Esophagus squamous epithelium (tissue), 5 donors: ENCODE measurements at regions not wholly inside any gene's neighbourhood (a gene's known extent, or its start where the extent isn't known, plus 50 kb on each side); places are given as distances from the start of the nearest gene placed in this dataset.

Experiments
- DNase-seq: peaks from one replicate; lab custom pipeline; 2025; lab: John Stamatoyannopoulos, UW
- H3K27ac ChIP-seq, 4 donors: fragments of 200-600 bp; sonication (generic); one replicate each; pipeline ENCODE4 v1.5.1; 2016 to 2019; ENCODE audit warnings: mild to moderate bottlenecking in 1 of 4
- H3K27me3 ChIP-seq, 4 donors: fragments of 200-600 bp; sonication (generic); 1 replicate in 3 of 4; 2 replicates in 1 of 4; pipeline versions ENCODE4 v1.5.1 to v1.6.0; 2017 to 2021; ENCODE audit warnings: antibody characterized with exemption in 1 of 4
- H3K36me3 ChIP-seq, 3 donors: fragments of 200-600 bp; sonication (generic); one replicate each; pipeline ENCODE4 v1.5.1; 2016 to 2019
- H3K4me1 ChIP-seq, 3 donors: fragments of 200-600 bp; sonication (generic); one replicate each; pipeline ENCODE4 v1.5.1; 2017 to 2019
- H3K4me3 ChIP-seq, 4 donors: fragments of 200-600 bp; sonication (generic); 1 replicate in 3 of 4; 2 replicates in 1 of 4; pipeline ENCODE4 v1.5.1; 2016 to 2019; ENCODE audit warnings: mild to moderate bottlenecking in 2 of 4, moderate library complexity in 1 of 4
- H3K9me3 ChIP-seq, 3 donors: fragments of 200-600 bp; sonication (generic); one replicate each; pipeline ENCODE4 v1.5.1; 2016 to 2019
- CTCF ChIP-seq, 6 experiments: fragments of 450-650 bp in 4 of 6; fragments of 200-600 bp in 2 of 6; sonication (generic) in 2 of 6; IDR thresholded peaks; one replicate each; pipeline ENCODE4 v1.5.1; 2016 to 2019; ENCODE audit warnings: antibody characterized with exemption in 6 of 6, mild to moderate bottlenecking in 4 of 6, moderate library complexity in 4 of 6
- POLR2A ChIP-seq, 4 donors: fragments of 450-650 bp; IDR thresholded peaks; one replicate each; pipeline ENCODE4 v1.6.1; 2017; ENCODE audit warnings: antibody characterized with exemption in 4 of 4, mild to moderate bottlenecking in 4 of 4, moderate library complexity in 3 of 4
- WGBS, 2 donors: methylation state at CpG; one replicate each; pipeline ENCODE4 v1.1.5; 2018; 5-methylcytosine and 5-hydroxymethylcytosine counted together
- intact Hi-C: fragments of 100-400 bp; cut with DNase I; formaldehyde crosslinking; loops from one replicate; pipeline ENCODE4 v1.15.0; 2022
- donor health status: DM: yes; HTN: yes; CAD: no.

GRCh38 chr11:91305402-91305801 is 919.2 kb upstream of the FAT3 start:
- H3K27ac ChIP-seq: no peak overlapping the region
- DNase-seq: no peak
- H3K9me3 ChIP-seq: no peaks in the 10 kb centered on the region
- intact Hi-C loops: no loop called here
- no peaks in the 10 kb centered on the region for H3K4me1 ChIP-seq
- H3K4me3 ChIP-seq: no peak overlapping the region
- TF ChIP-seq POLR2A (IDR thresholded peaks at IDR 0.05) (no peak), CTCF (IDR thresholded peaks at IDR 0.05) (no peak)
- WGBS, 2 donors: 20 to 49% methylated on average over 1 to 2 of the region's 2 CpGs
- H3K36me3 ChIP-seq: no peaks in the 10 kb centered on the region
- H3K27me3 ChIP-seq: no peaks in the 10 kb centered on the region

- no peak for DNase-seq
- no peaks in the 10 kb centered on the region for H3K36me3 ChIP-seq
- H3K4me1 ChIP-seq: no peaks in the 10 kb centered on the region
- intact Hi-C loops: no loop called here
- no peak overlapping the region for H3K4me3 ChIP-seq
- 51 to 69% methylated on average over 2 of the region's 2 CpGs for WGBS, 2 donors
- H3K27ac ChIP-seq: no peak overlapping the region
- H3K27me3 ChIP-seq: no peaks in the 10 kb centered on the region
- no peaks in the 10 kb centered on the region for H3K9me3 ChIP-seq
- no peak for TF ChIP-seq POLR2A (IDR thresholded peaks at IDR 0.05)
- TF ChIP-seq CTCF (IDR thresholded peaks at IDR 0.05): no peak
Observed at GRCh38 chr11:91303749-91304148, 920.9 kb upstream of the FAT3 start.

- DNase-seq: no peak
- Histone ChIP-seq H3K27me3 (no peaks in the 10 kb centered on the region), H3K36me3 (no peaks in the 10 kb centered on the region), H3K27ac (no peak overlapping the region), H3K4me3 (no peak overlapping the region), H3K9me3 (no peaks in the 10 kb centered on the region), H3K4me1 (no peaks in the 10 kb centered on the region)
- intact Hi-C loops: no loop called here
- TF ChIP-seq CTCF (IDR thresholded peaks at IDR 0.05): no peak
- no peak for TF ChIP-seq POLR2A (IDR thresholded peaks at IDR 0.05)
- WGBS, 2 donors: 63 to 71% methylated on average over 1 of the region's 1 CpG
Observed at GRCh38 chr11:91299980-91300379, 924.6 kb upstream of the FAT3 start.

- Histone ChIP-seq H3K27me3 (no peaks in the 10 kb centered on the region), H3K27ac (no peak overlapping the region), H3K4me1 (no peaks in the 10 kb centered on the region), H3K36me3 (no peaks in the 10 kb centered on the region), H3K9me3 (no peaks in the 10 kb centered on the region), H3K4me3 (no peak overlapping the region)
- 53 to 63% methylated on average over 1 of the region's 1 CpG for WGBS, 2 donors
- DNase-seq: no peak
- intact Hi-C loops: no loop called here
- TF ChIP-seq CTCF (IDR thresholded peaks at IDR 0.05): no peak
- no peak for TF ChIP-seq POLR2A (IDR thresholded peaks at IDR 0.05)
Observed at GRCh38 chr11:91296629-91297028, 928.0 kb upstream of the FAT3 start.

GRCh38 chr11:91295591-91295990 is 929.0 kb upstream of the FAT3 start:
- no peaks in the 10 kb centered on the region for H3K27me3 ChIP-seq
- no peaks in the 10 kb centered on the region for H3K4me1 ChIP-seq
- intact Hi-C loops: no loop called here
- no peaks in the 10 kb centered on the region for H3K36me3 ChIP-seq
- TF ChIP-seq CTCF (IDR thresholded peaks at IDR 0.05) (no peak), POLR2A (IDR thresholded peaks at IDR 0.05) (no peak)
- H3K9me3 ChIP-seq: no peaks in the 10 kb centered on the region
- H3K27ac ChIP-seq: no peak overlapping the region
- H3K4me3 ChIP-seq: no peak overlapping the region
- WGBS, 2 donors: 58 to 85% methylated on average over 2 of the region's 2 CpGs
- DNase-seq: no peak
